ENCODE measurements at regions not wholly inside any gene's neighbourhood (a gene's known extent, or its start where the extent isn't known, plus 50 kb on each side); places are given as distances from the start of the nearest gene placed in this dataset.

DNA sequence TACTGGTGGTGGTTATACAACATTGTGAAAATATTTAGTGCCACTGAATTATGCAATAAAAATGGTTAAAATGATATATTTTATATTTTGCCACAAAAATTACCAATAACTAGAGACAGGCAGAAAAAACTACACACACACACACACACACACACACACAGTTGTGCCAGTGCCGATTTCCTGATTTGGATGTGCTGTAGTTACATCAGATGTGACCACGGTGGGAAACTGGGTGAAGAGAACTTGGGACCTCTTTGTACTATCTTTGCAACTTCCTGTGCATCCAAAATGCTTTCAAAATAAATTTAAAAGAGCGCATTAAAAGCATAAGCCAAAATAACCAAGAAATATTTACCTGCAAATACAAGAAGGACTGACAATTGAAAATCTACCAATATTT is 61.6 kb upstream of the CCBE1 start:
- no peak for DNase-seq (ENCODE audit: low read depth)

DNA sequence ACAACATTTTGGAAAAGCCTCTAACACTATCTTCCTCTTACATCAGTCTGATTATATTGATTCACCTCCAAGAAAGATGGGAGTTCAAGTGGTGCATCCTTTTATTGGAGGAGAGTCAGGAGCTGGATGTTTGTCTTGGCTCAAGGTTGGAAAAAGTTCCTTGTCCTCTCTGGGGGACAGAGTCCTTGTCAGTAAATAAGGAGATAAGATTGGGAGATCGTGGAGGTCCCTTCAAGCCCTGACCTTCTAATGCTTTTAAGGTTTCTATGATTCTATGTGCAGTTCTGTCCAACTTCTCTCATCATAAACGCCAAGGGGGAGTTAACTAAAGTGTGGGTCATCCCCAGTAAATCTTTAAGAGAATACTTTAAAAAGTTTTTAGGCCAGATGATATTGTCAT is 60.9 kb upstream of the CCBE1 start:
- DNase-seq (ENCODE audit: low read depth), result no peak

DNA sequence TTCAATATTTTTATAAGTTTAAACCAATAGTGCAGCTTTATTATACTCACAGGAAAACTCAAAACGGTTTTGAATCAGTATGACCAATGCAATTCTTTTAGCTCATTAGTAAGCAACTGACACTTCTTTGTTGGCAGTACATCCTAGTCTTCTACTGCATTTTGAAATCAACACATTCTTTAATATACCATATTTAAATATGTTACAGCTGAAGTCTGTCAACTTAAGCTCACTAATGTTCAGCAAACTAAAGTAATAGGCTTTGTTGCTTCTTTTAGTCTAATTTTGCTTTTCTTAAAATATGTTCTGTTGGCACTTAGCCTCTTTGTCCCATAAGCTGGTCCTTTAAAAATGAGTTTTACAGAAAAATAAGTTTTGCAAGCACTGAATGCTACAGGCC is 55.4 kb upstream of the CCBE1 start:
- no peak for DNase-seq (ENCODE audit: low read depth)

DNA sequence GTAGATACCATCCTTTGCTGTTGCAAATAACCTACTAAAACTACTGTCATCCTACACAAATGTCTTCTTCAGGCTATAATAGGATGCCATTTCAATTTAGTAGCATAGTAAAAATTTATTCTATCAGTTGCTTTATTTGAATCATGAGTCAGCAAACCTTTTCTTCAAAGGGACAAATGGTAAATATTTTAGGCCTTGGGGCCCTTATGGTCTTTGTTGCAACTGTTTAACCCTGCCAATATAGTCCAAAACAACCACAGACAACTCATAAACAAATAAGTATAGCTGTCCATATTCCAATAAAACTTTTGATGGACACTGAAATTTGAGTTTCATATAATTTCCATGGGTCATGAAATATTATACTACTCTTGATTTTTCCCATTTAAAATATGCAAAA is 54.0 kb upstream of the CCBE1 start:
- no peak for DNase-seq (ENCODE audit: low read depth)

DNA sequence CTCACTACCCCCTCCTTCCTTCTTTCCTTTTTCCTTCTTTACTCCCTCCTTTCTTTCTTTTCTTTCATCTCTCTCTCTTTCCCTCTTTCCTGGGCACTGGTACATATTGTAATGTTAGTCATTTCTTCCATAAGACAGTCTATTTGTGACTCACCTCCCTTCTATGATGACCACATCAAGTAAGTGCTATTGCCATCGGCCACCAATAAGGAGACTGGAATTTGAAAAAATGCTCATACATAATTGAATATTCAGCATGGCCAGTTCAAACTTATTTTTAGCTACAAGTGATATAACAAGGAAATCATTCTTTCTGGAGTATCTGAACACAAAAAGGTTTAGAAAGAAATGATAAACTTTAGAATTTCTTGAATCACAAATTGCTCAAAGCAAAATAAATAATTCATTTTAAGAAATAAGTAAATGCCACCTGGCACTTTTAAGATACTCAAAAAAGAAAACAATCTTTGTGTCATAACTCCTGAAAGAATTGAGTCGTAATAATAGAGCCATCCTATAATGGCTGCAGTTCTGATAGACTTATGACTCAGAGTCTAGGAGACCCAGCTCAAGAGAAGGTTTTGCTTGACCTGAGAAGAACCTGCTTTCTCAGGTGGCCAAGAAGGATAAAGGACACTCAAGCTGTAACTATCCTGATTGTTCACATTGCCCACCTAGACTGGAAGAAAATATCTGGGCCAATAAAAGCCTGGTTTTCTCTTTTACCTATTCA is 51.6 kb upstream of the CCBE1 start:
- peak; percentile 40 for DNase-seq (ENCODE audit: low read depth)

Data from myocyte (in vitro differentiated cells).